ENCODE measurements at regions not wholly inside any gene's neighbourhood (a gene's known extent, or its start where the extent isn't known, plus 50 kb on each side); places are given as distances from the start of the nearest gene placed in this dataset.
A peak's percentile ranks its signal among the peaks of the same experiment; 100 is the strongest.
"Not testable (repeated sequence)": the region's sequence is repeated elsewhere in the genome, so short reads cannot be mapped to it uniquely, and the experiment has no call there.

DNA sequence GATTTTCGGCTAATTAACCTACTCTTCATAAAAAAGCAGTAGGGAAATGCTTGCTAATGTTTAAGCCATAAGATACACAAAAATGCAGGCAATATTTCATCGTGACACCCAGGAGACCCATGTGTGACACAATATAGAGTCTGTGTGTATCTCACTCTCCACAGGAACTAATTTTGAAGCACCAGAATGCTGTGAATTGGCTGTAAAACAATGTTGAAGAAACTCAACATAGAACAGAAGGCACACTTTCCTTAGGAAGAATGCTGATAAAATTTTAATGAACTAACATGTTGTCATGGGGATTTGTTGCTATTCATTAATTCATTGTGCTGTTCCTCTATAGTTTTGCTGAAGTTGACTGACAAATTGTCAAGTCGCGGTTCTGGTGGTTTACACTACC is 249.4 kb upstream of the TFAP2D start:
- no peak for DNase-seq (ENCODE audit: low read depth)

DNA sequence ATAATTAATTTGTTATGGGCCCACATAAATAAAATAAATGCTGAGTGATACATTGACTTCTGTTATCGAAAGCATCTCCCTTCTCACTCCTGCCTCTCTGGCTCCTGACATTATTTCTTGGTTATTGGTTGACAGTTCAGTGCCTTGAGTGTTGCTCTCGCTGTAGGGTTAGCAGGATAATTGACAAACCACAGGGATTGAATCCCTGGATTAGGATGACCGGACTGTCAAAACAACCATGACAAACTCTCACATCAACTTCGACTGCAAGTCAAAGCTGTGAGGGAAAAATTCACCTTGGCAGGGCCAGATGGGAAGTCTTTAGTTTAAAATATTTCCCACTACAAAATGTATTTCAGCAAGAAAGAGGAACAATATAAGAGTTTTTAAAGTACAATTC is 245.4 kb upstream of the TFAP2D start:
- no peak for DNase-seq (ENCODE audit: low read depth)

DNA sequence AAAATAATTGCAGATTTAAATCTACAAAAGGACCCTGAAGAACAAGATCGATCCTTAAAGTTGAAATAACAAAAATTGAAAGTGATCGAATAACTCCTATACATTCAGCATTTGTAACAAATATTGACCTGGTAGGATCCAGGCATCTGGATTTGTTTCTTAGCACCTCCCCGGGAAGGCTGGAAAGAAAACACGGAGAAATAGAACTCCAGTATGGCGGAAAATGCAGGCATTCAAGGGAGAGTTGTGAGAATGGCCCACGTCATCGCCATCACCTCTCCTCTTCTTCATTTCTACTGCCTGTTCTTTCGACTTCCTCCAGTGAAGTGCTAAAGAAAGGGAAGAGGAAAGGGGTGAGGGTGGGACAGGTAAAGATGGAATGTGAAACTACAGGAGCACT is 242.3 kb upstream of the TFAP2D start:
- no peak for DNase-seq (ENCODE audit: low read depth)

DNA sequence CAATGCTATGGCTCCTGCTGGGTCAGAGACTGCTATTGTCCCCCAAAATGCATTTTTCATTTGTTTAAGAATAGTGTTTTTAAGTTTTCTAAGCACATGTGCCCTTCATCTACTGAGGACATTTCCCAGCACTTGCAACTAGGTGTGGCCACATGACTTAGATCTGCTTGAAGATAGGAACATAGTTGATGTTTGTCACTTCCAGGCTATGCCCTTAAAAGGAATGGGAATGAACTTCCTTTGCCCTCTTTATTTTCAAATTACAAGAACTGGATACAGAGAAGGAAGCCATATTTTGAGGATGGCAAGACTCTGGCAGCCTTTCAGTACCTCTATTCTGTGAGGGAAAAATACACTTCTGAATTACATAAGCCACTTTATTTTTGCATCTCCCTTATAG is 203.0 kb upstream of the TFAP2D start:
- no peak for DNase-seq (ENCODE audit: low read depth)

DNA sequence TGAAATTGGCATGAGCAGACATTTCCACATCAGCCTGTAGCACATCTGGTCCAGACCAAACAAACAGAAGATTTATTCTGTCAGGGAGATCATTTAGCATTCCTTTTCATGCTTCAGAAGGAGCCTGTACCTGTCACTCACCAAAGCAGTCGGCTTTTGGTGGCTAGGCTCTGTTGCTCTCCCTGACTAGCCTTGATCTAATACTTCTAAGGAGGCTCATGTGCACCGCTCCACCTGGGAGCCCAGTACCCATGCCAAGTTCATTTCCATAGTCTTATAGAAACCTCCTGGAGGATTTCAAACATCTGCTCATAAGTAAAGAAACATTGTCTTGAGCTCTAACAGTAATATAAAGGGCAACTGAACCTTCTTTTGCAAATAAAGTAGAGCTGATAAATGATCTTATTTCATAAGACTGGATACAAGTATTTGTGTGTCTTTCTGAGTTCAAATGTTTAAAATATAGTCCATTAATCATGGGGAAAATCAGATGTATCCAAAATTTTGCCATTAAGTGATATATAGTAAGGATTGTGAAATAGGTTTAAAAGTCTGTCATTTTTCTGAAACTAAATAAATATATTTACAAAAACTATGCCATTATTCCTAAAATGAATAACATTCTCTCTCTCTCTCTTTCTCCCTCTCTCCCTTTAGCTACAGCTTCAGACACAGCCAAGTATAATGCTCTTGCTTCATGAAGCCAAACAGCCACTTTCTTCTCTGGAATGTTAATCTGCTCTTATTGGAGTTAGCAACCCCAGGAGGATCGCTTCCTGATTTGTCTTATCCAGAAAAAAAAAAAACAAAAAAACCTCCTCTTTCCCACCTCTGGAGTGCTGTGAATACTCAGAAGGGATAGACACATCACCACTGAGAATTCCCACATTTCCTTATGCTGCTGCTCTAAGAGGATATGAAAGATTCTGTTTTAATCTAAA is 192.7 kb upstream of the TFAP2D start:
- no peak for DNase-seq (ENCODE audit: low read depth)

DNA sequence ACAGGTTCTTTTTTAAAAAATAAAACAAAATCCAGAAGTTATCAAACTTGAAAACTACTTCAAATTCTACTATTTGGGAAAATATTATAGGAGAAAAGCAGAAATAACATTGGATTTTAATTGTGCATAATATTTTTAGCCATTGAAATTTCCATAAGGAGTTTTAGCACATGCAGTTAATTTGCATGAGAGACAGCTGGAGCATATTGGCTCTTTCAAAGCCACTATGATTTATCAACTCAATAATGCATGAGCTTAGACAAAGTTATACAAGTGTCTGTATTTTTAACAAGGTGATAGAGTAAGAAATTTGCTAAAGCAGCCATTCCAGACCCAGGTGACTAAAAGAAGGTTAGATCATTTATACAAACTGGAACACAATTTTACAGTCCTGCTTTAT is 189.0 kb upstream of the TFAP2D start:
- no peak for DNase-seq (ENCODE audit: low read depth)

DNA sequence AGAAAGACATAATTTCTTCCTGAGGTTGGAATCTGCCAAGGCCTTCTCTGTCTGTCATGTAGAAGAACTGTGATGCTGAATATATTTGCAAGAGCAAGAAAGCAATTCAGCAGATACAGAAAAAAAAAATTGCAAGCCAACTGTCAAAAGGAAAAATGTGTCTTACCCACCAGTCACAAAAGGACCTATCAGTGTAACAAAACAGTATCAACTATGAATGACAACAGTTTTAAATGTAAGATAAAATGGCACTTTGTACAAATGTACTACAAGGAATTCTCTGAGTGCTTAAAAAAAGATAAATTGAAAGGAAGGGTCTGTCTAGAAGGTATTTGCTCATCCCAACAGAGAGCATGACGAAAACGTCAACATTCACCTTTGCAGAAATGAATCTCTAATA is 185.3 kb upstream of the TFAP2D start:
- DNase-seq (ENCODE audit: low read depth) = no peak

DNA sequence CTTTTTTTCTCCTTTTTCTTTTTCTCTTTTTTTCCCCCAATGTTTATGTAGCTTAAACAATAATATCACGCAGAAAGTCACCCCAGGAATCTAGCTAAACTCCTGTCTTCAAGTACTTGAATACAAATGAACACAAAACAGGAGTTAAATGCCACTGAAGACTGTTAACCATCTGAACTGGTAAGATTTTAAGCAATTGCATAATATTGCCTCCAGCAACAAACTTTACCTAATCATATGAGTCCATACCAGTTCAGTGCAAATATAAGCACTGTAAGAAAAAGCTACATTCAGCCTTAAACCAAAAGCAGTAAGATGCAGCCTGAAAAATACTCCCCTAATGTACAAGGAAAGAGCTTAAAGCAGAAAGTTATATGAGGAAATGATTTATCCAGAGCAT is 173.9 kb upstream of the TFAP2D start:
- no peak for DNase-seq (ENCODE audit: low read depth)

DNA sequence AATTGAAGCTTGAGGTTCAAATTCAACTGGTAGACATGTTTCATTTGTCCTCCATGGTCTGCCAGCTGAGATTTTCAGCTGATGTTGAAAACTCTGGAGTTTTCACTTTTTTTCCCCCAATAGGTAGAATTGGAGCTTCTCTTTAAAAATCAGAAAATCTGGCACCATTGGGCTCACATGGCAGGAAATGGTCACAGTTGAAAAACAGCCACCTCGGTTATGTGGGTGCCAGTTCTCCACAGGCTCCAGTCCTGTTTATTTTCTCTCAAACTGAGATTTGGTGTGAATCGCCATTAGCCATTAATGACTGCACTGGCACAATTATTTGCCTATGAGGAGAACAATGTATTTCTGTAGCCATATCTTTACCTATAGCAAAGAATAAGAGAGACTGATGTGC is 171.4 kb upstream of the TFAP2D start:
- DNase-seq (ENCODE audit: low read depth) = no peak

DNA sequence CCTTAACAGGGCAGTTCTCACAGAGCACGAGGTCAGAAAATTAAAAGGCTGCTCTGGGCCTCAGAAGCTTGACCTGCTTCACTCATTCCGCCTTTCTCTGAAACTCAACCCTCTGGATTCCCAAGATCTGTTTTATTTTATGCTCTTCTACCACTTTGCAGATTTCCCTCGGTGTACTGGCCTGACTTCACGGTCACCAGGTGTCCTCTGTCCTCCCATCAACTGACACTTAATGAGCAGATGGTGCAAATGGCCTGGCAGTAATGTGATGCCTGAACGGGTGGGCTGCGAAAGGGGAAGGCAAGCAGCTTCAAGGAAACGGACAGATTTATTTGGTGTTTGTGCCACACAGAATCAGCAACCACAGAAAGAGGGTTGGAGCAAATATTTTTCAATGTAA is 169.7 kb upstream of the TFAP2D start:
- no peak for DNase-seq (ENCODE audit: low read depth)

DNA sequence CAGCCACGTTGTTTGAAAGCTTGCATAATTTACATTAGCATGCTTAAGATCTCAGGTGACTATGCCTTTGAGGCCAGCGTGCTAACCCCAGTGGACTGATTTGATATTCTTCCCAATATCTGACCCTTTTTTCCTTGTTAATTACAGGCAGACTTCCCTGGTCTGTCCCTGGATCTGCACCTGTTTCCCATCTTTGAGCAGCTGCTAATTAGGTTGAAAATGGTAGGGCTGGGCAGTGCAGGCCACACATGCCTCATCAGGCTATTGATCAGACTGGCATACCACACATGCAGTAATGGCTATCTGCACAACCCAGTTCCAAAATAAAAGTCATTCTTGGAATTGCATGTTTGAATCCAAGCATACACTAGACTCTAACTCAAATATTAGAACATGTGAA is 164.3 kb upstream of the TFAP2D start:
- DNase-seq (ENCODE audit: low read depth) = no peak

DNA sequence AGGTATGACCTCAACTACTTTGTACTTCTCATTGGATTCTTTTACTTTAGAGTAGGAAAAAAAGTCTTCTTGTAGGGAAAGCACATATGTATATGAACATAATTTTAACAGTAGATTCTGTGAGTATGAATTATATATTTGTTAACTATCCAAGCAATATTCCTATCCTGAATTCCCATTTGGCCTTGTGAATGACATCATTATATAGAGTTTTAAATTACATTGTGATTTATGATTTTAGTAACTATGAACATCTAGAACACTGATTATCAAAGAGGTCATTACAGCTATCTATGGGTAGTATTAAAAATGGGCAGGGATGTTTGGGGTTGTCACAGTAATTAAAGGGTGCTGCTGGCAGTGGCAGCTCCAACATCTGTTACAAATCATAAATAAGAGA is 163.9 kb upstream of the TFAP2D start:
- DNase-seq (ENCODE audit: low read depth) = no peak

DNA sequence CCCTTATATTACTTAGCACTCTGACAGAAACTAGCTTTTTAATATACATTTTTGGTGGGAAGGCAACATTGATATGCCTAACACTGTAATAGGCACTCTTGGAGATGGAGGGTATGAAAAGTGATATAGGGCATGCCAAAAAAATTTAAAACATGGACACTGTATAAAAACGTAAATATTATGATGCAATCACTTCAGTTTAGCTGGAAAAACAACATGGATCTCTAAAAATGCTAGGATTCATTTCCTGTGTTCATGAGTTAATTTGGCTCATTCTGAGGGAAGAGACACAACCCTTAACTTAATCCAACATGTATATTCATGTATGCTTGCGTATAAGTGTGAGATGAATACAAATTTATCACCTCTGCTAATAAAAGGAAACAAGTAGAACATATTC is 157.3 kb upstream of the TFAP2D start:
- no peak for DNase-seq (ENCODE audit: low read depth)

DNA sequence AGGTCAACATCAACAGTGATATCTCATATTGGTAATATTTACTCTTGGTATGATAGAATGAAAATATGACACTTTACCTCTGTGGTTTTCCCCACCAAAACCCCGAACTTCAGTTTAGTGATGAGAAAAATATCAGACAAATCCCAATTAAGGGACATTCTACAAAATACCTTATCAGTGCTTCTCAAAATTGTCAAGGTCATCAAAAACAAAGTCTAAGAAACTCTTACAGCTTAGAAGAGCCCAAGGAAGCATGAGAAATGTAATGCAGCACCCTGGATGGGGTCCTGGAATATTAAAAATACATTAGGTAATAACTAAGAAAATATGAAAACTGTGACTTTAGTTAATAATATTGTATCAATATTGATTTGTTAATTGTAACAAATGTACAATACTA is 148.3 kb upstream of the TFAP2D start:
- DNase-seq (ENCODE audit: low read depth) = no peak

DNA sequence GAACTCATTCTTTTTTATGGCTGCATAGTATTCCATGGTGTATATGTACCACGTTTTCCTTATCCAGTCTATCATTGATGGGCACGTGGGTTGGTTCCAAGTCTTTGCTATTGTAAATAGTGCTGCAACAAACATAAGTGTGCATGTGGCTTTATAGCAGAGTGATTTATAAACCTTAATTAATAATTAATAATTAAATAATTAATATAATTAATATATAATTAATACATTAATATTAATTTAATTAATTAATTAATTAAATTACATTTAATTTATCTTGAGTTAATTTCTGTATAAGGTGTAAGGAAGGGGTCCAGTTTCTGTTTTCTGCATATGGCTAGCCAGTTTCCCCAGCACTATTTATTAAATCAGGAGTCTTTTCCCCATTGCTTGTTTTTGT is 142.1 kb upstream of the TFAP2D start:
- DNase-seq (ENCODE audit: low read depth) = not testable (repeated sequence)

DNA sequence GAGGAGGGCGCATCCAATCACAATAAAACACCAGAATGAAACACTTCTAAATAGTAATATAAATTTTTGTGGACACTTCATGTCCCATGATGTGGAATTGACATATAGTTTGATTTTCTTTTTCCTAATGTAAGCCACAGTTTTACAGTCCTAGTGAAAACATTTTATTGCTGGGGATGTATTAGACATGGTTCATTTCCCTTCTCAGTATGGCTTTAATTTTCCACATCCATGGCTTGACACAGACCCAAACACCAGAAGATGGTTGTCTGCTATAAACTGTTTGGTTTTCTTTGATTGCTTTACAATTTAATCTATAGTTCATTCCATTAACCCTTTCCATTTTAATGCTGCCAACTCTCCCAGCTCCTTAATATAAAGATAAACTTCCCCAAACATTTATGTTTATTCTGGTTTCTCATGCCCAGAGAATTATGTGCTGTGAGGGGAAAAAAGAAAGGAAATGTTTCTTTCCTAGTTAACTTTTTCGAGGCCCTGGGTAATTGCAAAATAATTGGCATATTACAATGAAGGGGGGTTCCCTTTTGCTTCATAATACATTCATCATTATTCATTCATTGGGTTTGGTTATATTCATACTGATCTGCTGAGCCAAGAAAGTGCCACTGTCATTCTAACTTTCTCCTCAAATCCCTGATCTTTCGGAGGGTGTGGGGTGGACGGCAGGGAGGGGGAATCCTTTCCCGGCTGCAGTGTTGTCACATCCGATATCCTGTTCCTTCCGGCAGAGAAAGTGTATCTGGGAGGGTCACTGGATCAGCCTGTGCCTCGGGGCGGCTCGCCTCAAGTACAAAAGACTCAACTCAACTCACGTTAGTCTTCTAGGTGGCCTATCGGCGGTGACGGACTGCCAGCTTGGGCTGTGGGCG is 127.6 kb upstream of the TFAP2D start:
- DNase-seq (ENCODE audit: low read depth) = no peak

DNA sequence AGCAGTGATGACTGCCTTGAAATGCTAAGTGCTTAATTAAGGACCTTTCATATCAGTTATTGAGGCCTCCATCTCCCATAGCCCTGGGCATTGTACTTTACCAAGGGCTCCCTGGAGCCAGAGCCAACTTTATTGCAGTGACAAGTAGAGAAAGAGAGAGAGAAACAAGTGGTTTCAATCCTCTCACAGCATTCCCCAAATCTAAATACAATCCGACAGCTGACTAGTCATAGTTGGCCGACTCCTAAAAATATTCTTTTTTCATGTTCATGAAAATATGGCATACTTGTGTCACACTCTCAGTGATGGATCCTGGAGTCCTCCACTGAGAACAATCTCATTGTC is 127.0 kb upstream of the TFAP2D start:
- no peak for DNase-seq (ENCODE audit: low read depth)

DNA sequence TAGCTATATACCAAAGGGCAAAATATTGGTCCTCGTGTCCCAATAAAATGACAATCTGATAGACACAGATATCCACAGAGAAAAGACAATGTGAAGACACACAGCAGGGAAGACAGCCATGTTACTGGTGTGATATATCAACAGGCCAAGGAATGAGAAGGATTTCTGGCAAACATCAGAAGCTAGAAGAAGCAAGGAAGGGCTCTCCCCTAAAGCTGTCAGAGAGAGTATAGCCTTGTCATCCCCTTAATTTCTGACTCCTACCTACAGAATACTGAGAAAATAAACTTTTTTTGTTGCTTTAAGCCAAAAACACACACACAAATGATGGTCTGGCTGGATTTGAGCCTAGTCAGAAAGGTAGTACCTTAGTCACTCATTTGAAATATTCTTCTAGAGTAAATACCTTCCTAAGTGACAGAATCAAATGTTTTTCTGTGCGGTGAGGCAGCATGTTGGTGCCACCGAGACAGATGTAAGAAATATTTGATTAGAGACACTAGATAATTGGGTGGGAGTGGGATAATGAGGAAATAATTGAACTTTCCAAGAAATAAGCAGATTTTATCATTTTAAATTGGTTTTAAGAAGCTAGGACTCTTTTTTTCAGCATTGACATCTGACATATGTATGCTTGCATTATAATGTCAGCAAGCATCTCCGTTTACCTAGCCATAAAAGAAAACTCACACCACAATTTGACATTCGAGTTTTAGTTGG is 123.4 kb upstream of the TFAP2D start:
- DNase-seq (ENCODE audit: low read depth) = no peak

DNA sequence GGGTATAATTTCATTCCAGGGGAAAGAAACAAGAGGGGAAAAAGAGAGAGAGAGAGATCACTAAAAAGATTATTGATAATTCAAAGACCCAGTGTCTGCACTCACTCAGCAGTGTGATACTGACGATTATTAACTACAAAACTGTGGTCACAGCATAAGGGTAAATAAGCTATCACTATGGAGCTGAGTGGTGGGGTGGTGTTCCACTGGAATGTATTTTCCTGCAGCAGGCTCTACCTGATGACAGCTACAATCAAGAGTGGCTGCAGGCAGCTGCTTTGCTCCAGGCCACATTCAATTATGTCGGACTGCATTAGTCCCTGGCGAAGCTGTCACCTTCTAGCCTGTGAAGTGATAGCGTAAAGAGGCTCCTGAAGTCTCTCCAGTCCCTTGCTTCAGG is 122.2 kb upstream of the TFAP2D start:
- DNase-seq (ENCODE audit: low read depth) = no peak

DNA sequence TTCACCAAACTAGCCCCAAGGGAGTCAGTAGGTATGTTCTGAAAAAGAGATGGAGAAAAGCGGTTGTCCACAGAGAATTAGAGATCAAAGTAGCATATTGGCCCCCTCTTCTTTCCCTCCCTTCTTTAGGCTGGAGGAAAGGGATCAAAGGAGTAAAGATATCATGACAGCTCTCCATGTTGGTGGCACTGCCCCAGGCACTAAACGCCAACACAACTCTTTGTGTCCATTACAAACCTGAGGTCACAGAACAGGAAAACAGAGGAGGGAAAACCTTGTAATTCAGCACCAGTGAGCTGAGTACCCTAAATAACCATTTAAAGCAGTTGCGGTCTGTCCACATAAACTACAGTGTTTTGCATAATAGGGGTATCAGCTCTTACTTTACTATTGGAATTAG is 113.0 kb upstream of the TFAP2D start:
- DNase-seq (ENCODE audit: low read depth) = no peak

DNA sequence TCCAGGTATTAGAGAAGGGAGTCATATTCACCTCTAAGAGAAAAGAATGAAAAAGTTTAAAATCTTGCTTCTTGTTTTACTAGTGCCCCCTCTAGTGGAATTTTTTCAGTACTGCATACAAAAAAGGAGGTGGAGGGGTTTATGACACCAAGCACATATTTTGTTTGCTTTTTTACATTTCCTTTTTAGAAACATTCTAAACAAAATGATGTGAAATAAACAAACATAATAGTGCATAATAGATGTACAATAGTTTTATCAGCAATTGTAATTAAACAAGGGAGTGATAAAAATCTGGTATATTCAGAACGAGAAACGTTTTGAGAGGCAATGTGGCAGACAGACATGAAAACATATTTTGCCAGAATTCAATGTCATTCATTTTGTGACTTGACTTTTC is 111.0 kb upstream of the TFAP2D start:
- DNase-seq (ENCODE audit: low read depth) = peak; percentile 6

DNA sequence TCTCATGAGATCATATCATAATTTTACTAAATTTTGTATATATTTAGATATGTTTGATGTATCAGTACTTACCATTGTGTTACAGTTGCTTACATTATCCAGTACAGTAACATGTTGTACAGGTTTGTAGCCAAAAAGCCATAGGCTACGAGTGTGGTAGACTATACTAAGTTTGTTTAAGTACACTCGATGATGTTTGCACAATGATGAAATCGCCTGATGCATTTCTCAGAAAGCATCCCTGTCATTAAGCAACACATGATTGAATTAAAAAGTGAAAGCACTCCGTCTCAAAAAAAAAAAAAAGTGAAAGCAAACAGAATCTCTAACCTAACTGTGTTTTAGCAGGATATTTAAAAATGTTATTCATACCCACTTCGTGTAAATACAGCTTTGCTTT is 104.9 kb upstream of the TFAP2D start:
- DNase-seq (ENCODE audit: low read depth) = no peak

DNA sequence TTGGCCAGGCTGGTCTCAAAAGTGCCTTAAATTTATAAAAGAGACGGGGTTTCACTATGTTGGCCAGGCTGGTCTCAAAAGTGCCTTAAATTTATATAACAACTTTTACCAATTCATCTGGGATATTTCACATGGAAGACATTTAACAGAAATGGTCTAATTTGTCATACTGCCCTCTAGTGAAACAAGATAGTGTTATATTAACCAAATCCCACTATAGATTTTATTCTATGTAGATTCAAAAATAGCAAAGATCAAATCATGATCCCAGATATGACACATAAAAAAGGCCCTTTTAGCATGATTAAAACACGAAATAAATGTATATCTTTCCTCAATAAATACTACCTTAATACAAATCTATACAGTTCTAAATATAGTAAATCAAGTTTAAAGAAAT is 102.8 kb upstream of the TFAP2D start:
- no peak for DNase-seq (ENCODE audit: low read depth)

All from RPMI7951 (cell line).